D341Med (cell line): ENCODE measurements at regions not wholly inside any gene's neighbourhood (a gene's known extent, or its start where the extent isn't known, plus 50 kb on each side); places are given as distances from the start of the nearest gene placed in this dataset.
A peak's percentile ranks its signal among the peaks of the same experiment; 100 is the strongest.

ENCODE experiments used
- DNase-seq: peaks from one replicate; pipeline ENCODE4 v3.0.0; 2012; ENCODE audit warnings: low spot score

- DNase-seq: no peak
Measured at GRCh38 chr4:35541888-35542213, 702.5 kb downstream of the ARAP2 start.

DNA sequence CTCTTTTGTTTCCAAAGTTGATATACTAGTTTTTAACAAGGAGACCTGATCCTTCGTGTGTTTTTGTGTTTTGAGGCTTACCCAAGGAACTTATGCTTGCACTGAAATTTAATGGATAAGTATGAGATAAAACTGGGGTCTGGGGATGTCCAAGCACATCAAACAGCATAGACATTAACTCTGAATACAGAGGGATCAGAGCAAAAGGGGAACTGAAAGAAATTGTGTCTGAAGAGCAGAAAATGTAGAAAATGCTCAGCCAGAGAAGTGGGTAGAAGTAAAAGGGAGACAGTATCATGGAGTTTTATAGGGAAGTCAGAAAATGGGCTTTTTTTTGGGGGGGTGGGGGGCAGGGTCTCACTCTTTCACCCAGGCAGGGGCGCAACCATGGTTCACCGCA lies 695.4 kb downstream of the ARAP2 start:
- no peak for DNase-seq

- DNase-seq: no peak
Measured at GRCh38 chr4:35556387-35556786, 687.9 kb downstream of the ARAP2 start.

GRCh38 chr4:35559559-35560365 lies 684.6 kb downstream of the ARAP2 start:
- DNase-seq: no peak

DNA sequence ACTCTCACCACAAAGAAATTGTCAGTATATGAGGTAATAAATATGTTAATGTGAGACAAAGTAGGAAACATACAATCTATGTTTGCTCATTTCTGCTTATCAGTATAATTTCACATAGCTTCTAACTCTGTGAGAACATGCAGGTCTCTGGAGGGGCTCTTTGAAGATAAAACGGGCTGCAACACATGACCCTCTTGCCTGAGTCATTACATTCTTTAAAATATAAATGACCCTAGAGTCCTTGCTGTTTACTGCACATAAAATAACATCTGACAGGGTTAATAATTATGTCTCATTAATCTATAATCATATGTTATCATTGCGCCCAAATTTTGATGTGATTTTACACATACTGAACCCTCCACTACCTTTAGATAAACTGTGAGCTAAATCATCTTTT lies 681.5 kb downstream of the ARAP2 start:
- DNase-seq: no peak

GRCh38 chr4:35565640-35566039 lies 678.7 kb downstream of the ARAP2 start:
- DNase-seq: no peak

DNA sequence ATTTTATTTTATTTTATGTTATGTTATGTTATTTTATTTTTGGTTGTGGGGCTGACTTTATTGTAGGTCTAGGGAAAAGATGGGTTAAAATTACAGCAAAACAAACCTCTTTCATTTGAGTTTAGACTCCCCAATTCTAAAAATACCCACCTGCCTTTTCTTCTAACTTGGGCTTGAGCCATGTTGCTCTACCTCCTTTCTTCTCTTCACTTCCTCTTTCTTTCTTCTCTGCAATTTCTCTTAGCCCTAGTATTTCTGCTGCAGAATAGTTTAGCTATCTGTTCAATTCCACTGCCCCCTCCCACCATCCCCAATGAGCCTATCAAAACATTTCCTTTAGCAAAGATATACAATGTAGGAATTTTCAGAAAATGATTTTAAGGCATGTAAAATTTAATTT lies 653.3 kb downstream of the ARAP2 start:
- no peak for DNase-seq

DNA sequence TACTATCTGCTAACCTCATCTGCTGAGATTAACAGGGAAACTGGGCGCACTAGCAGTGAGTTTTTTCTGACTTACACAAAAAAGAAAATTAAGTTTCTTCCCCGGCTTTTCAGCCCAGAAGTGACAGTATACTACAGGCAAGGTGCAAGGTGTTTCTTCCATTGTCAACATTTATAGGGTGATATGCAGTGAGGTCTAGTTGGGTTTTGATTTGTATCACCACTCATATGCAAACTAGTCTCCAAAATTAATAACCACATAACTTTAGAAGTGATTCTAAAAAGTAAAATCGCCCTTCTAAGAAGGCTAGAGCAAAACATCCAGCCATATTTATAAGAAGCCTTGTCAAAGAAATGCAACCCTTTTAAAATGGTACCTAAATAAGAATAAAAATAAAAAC lies 640.1 kb downstream of the ARAP2 start:
- no peak for DNase-seq

DNA sequence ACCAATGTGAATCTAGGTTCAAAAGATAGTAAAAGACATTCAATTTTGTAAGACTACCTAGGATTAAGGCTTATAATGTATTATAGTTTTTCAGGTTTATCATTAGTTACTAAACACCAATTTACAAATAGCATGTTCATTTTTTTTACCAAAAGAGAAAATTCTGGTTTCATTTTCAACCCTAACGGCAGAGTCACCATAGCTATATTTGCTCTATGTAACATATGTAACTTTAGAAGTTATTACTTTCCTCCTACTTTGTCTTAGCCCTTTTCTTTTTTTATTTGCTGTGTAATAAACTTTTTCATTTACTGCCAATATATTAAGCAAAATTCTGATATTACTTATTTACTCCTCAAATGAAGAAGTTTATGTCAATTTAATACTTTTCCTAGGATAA lies 639.6 kb downstream of the ARAP2 start:
- DNase-seq: no peak

GRCh38 chr4:35608205-35608604 lies 636.1 kb downstream of the ARAP2 start:
- DNase-seq: no peak

DNA sequence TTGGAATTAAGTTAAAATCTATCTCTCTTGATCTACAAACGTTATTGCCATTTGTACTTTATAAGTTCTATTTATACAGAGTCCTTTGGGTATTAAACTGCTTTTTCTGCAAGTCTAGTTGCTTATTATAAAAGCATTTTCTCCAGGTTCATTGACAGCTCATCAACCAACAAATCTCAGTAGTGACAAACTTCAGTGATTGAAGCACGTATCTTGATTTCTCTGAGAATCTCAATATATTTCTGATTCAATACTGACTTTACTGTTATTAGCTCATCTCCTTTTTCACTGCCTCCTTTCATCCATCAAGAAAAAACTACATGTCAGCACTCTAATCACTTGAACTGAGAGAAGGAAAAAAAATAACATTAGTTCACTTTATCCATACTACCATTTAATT lies 630.2 kb downstream of the ARAP2 start:
- no peak for DNase-seq

DNA sequence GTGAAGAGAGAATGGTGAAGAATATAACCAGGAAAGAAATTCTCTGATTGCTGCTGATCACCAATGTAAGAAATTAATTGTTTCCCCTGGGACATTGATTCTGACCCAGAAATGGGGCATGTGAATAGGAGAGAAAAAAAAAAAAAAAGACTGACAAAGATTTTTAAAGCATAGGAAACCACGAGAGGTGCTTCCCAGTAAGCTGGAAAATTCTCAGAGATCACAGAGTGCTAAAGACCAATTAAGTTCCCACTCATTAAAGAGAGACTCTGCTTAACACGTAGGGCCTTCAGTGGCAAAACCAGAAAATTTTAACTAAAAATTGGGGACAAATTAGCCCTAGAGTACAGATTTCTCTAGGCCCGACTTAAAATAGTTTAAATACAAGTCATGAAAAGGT lies 604.4 kb downstream of the ARAP2 start:
- no peak for DNase-seq

- DNase-seq: no peak
Measured at GRCh38 chr4:35643661-35644060, 600.7 kb downstream of the ARAP2 start.

GRCh38 chr4:35644591-35644990 lies 599.7 kb downstream of the ARAP2 start:
- no peak for DNase-seq

DNA sequence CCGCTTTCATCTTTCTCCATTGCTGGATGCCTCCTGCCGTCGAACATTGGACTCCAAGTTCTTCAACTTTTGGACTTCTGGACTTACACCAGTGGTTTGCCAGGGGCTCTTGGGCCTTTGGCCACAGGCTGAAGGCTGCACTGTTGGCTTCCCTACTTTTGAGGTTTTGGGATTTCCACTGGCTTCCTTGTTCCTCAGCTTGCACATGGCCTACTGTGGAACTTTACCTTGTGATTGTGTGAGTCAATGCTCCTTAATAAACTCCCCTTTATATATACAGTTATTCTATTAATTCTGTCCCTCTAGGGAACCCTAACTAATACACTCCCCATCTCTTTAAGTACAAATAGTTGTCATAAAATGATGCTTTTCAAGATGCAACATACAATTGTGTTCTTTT lies 595.3 kb downstream of the ARAP2 start:
- no peak for DNase-seq

GRCh38 chr4:35649778-35650177 lies 594.5 kb downstream of the ARAP2 start:
- DNase-seq: no peak

DNA sequence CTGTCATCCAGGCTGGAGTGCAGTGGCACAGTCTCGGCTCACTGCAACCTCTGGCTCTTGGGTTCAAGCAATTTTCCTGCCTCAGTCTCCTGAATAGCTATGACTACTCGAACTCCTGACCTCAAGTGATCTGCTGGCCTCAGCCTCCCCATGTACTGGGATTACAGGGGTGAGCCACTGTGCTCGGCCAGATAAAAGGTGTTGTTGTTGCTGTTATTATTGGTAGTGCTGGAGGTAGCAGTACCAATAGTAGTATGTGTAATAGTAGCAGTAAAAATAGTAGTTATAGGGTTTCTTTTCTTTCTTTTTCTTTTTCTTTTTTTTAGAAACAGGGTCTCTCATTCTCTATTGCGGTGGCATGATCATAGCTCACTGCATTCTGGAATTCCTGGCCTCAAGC lies 592.1 kb downstream of the ARAP2 start:
- DNase-seq: no peak

DNA sequence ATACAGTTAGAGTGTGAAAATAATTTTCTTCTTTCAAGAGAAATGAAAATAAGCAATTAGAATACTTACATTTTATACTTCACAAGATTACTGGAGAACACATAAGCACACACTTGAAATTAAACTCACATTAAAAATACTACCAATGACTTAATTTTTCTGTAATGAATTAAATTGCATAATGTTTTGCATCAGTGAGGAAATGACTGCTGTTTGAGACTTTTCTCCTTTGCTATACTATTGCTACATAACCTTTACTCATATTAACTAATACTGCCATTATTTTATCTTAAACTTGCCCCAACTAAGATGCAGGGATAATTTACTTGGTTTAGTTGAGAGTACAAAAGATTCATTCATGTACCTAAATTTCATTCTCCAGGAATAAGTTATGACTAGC lies 590.9 kb downstream of the ARAP2 start:
- DNase-seq: no peak

GRCh38 chr4:35673137-35673536 lies 571.2 kb downstream of the ARAP2 start:
- no peak for DNase-seq

GRCh38 chr4:35684755-35685154 lies 559.6 kb downstream of the ARAP2 start:
- no peak for DNase-seq

- DNase-seq: peak; percentile 37
Measured at GRCh38 chr4:35689870-35690269, 554.4 kb downstream of the ARAP2 start.

- DNase-seq: no peak
Measured at GRCh38 chr4:35690271-35690670, 554.0 kb downstream of the ARAP2 start.

DNA sequence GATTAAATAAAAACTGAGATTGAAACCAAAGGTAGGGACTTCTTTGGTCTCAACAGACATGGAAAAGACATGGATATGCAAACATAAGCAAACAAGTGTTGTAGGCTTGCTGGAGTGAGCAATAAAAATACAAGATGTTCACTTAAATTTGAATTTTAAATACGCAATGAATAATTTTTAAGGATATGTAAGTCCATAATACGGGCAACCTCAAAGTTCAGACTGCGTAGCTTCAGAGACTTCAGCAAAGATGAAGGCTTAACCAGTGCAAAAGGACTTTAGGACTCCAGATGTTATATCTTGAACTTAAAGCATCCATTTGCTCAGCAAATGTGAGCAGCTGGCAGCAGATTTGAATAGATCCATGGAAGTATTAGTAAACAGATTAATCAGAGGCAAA lies 549.3 kb downstream of the ARAP2 start:
- no peak for DNase-seq

DNA sequence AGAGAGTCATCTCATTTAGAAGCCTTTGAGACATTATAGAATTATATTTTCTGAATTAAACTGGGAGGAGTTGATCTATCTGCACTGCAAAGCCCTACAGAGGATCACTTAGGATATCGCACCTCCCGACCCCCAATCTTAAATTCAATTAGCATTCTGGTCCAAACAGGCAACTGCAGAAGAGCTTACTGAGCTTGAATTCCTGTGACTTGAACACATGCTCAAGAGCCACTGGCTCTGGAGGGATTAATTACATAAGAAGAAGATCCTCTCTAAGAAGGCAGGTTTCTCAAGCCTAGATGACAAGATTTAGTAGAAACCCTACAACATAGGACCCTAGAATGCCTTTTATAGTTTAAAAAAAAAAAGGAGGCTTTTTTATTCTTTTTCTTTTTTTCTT lies 548.9 kb downstream of the ARAP2 start:
- DNase-seq: peak; percentile 62
